Mesothelial cell of epicardium (in vitro differentiated cells): ENCODE measurements at regions not wholly inside any gene's neighbourhood (a gene's known extent, or its start where the extent isn't known, plus 50 kb on each side); places are given as distances from the start of the nearest gene placed in this dataset.

ENCODE experiments used
- DNase-seq, 2 experiments: peaks; one replicate each; pipeline ENCODE4 v3.0.0; 2021; ENCODE audit warnings: low spot score in 2 of 2; ENCODE audit not compliant: unreplicated experiment in 2 of 2
- H3K27ac Mint-ChIP-seq: 2 replicates; pipeline ENCODE4 v1.8.0; 2021; ENCODE audit warnings: mixed read lengths
- H3K27me3 Mint-ChIP-seq: 2 replicates; pipeline ENCODE4 v1.8.0; 2021; ENCODE audit warnings: low read depth, mixed read lengths
- H3K36me3 Mint-ChIP-seq: 2 replicates; pipeline ENCODE4 v1.8.0; 2021; ENCODE audit warnings: mixed read lengths
- H3K4me1 Mint-ChIP-seq: 2 replicates; pipeline ENCODE4 v1.8.0; 2021; ENCODE audit warnings: mixed read lengths
- H3K4me3 Mint-ChIP-seq: 2 replicates; pipeline ENCODE4 v1.8.0; 2021; ENCODE audit warnings: mild to moderate bottlenecking, moderate library complexity, mixed read lengths
- H3K9me3 Mint-ChIP-seq: 2 replicates; pipeline ENCODE4 v1.8.0; 2021; ENCODE audit warnings: mixed read lengths
- TF ChIP-seq, protein P1 (sequence below): fragments of 200-600 bp; sonication (generic); IDR thresholded peaks from one replicate; pipeline ENCODE4 v1.5.0; 2021; ENCODE audit warnings: antibody characterized with exemption; ENCODE audit not compliant: unreplicated experiment

DNA sequence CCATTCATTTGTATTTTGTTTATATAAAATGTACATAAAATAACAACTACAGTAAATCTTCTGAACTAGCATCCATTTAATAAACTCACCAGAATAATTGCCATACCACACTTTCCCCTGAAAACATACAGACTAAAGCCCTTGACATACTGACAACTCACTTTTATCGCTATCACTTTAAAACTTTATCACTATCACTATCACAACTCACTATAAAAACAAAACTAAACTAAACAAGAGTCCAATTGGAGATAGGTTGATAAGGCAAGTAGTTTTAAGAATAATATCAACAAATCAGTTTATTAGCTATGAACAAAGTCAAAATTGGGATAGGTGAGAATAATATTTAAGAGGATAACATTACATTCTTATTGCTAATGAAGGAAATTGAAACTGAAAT lies 108.9 kb downstream of the SLITRK6 start:
- Mint-ChIP-seq H3K27me3 (no peaks in the 10 kb centered on the region), H3K9me3 (peaks cover 6% of the 10 kb centered on the region), H3K4me3 (no peak overlapping the region), H3K27ac (no peak overlapping the region), H3K4me1 (peaks cover 5% of the 10 kb centered on the region), H3K36me3 (no peaks in the 10 kb centered on the region)
- TF ChIP-seq, protein P1, sequence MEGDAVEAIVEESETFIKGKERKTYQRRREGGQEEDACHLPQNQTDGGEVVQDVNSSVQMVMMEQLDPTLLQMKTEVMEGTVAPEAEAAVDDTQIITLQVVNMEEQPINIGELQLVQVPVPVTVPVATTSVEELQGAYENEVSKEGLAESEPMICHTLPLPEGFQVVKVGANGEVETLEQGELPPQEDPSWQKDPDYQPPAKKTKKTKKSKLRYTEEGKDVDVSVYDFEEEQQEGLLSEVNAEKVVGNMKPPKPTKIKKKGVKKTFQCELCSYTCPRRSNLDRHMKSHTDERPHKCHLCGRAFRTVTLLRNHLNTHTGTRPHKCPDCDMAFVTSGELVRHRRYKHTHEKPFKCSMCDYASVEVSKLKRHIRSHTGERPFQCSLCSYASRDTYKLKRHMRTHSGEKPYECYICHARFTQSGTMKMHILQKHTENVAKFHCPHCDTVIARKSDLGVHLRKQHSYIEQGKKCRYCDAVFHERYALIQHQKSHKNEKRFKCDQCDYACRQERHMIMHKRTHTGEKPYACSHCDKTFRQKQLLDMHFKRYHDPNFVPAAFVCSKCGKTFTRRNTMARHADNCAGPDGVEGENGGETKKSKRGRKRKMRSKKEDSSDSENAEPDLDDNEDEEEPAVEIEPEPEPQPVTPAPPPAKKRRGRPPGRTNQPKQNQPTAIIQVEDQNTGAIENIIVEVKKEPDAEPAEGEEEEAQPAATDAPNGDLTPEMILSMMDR: no peak
- no peak for DNase-seq

DNA sequence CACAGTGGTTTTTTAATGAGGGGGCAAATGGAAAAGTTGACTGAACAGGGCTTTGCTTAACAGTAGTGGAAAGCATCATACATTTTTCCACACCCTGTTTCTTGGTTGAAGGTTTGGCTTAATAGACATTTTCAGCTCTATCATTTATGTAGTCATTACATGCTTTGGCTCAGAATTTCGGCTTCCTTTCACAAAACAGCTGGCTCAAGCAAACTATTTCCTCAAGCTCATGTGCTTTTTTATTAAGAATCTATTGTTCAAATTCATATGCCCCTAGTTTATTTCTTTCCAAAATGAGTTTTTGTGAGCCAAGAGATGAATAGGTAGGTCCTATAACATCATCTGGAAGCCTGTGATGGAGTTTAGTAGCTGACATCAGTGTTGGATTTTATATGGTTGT lies 113.8 kb downstream of the SLITRK6 start:
- H3K27me3 Mint-ChIP-seq: no peaks in the 10 kb centered on the region

DNA sequence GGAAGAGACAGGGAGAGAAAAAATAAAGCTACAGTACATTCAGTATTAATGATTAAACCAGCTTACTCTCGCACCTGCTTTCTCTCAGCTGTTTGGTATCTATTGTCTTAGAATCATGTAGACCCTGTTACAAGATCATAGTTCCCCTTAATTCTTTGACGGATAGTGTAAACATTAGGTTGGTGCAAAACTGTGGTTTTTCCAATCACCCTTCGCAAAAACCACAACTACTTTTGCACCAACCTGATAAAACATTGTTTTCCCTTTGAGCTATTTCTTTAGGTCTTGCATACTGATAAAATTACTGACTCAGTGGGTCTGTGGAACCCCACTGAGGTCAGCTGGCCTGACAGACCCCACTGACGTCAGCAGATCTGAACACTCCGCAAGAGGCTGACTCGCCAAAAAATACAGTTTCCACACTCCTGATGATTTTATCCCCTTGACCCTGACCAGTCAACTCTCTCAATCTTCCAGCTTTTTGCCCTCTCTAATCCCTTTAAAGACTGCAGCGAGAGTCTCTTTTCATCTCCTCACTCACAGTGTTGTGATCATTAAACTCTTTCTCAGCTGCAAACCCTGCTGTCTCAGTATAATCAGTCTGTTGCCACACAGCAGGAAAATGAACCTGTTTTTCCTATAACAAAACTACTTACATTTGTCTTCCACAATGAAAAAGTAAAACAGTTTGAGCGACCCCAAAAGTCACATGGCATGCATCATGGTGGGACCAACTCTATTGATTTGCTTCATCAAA lies 123.9 kb downstream of the SLITRK6 start:
- TF ChIP-seq, protein P1: no peak
- H3K27ac Mint-ChIP-seq: no peak overlapping the region
- H3K9me3 Mint-ChIP-seq: peaks cover 29% of the 10 kb centered on the region
- H3K4me3 Mint-ChIP-seq: no peak overlapping the region
- DNase-seq: no peak
- no peaks in the 10 kb centered on the region for H3K27me3 Mint-ChIP-seq
- no peaks in the 10 kb centered on the region for H3K4me1 Mint-ChIP-seq
- H3K36me3 Mint-ChIP-seq: peaks cover 12% of the 10 kb centered on the region

More for the DNA sequence above, 113.8 kb downstream of the SLITRK6 start:
- H3K4me1 Mint-ChIP-seq: no peaks in the 10 kb centered on the region
- TF ChIP-seq, protein P1: no peak
- H3K36me3 Mint-ChIP-seq: no peaks in the 10 kb centered on the region
- H3K27ac Mint-ChIP-seq: no peak overlapping the region
- DNase-seq: no peak
- H3K4me3 Mint-ChIP-seq: no peak overlapping the region
- H3K9me3 Mint-ChIP-seq: no peaks in the 10 kb centered on the region

DNA sequence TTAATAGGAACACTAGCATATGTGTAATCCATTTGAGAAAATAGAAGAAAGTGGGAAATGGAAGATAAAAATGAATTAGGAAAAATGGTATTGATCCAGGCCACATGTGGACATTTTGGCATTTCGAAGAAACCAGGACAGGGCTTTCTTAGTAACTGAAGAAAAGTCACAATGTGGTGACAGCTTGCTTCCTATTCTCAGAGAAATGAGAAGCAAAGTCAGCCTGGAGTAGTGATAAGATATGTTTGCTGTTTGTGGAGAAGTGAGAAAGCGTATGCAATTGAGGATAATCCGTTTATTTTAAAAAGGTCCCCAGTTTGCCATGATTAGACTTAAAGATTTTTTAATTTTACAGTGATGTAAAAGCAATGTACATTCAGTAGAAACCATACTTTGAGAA lies 127.9 kb downstream of the SLITRK6 start:
- peaks cover 9% of the 10 kb centered on the region for H3K36me3 Mint-ChIP-seq
- H3K27me3 Mint-ChIP-seq: no peaks in the 10 kb centered on the region
- peaks cover 18% of the 10 kb centered on the region for H3K9me3 Mint-ChIP-seq
- H3K4me1 Mint-ChIP-seq: peaks cover 2% of the 10 kb centered on the region
- no peak overlapping the region for H3K4me3 Mint-ChIP-seq
- H3K27ac Mint-ChIP-seq: no peak overlapping the region
- no peak for DNase-seq
- TF ChIP-seq, protein P1: no peak

DNA sequence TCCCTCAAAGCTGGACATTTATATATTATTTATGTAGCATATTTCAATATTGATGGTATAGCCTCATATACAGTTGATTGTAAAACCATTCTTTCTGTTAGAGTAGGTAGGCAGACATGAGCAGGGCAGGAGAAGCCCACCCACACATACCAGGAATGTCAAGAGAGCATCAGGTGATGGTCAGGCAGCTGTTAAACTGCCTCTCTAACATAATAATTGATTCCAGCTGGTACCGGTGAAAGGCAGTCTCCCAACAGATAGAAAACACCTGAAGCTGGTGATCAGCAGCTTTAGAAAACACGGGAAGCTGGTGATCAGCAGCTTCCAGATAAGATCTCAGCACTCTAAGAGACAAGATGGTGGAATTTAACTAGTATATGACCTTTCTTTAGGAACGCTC lies 132.9 kb downstream of the SLITRK6 start:
- TF ChIP-seq, protein P1: no peak
- Mint-ChIP-seq H3K9me3 (peaks cover 5% of the 10 kb centered on the region), H3K4me1 (peaks cover 28% of the 10 kb centered on the region), H3K27me3 (no peaks in the 10 kb centered on the region), H3K36me3 (no peaks in the 10 kb centered on the region), H3K4me3 (no peak overlapping the region), H3K27ac (no peak overlapping the region)
- no peak for DNase-seq
